GM21619 (cell line): ENCODE measurements at regions not wholly inside any gene's neighbourhood (a gene's known extent, or its start where the extent isn't known, plus 50 kb on each side); places are given as distances from the start of the nearest gene placed in this dataset.

Experiments
- ATAC-seq: cut with Tn5 transposase; IDR thresholded peaks from one replicate; pipeline ENCODE4 v1.9.1; 2021; ENCODE audit not compliant: unreplicated experiment

DNA sequence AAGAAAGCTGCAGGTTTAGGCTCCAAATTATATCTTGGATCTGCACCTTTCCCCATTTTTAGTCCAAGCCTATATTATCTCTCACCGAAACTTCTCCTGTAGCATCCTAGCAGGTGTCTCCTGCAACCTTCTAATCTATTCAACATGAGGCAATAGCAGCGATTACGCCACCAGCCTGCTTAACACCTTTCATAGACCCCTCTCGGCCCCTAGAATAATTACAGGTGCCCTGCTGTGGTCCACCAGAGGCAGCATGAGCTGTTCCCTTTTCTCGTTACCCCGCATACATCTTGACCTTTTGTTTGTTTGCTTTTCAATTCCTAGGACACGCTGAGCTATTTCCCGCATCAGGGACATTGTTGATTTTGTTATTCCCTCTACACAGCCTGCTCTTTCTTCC lies 361.9 kb downstream of the CYRIA start:
- ATAC-seq = no peak

DNA sequence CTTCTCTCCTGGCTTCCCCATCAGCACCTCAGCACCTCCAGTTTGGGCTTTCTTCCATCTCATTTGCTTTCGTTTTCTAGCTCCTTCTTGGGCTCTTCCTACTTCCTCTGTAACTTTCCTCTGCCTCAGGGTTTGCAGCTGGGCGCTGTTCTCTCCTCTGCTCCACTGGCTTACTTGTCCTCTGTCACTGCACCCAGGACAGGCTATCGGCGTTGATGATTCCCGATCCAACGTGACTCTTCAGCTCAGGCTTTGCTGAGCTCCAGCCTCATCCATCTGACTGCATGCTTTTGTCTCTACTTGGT lies 362.4 kb downstream of the CYRIA start:
- ATAC-seq = no peak

DNA sequence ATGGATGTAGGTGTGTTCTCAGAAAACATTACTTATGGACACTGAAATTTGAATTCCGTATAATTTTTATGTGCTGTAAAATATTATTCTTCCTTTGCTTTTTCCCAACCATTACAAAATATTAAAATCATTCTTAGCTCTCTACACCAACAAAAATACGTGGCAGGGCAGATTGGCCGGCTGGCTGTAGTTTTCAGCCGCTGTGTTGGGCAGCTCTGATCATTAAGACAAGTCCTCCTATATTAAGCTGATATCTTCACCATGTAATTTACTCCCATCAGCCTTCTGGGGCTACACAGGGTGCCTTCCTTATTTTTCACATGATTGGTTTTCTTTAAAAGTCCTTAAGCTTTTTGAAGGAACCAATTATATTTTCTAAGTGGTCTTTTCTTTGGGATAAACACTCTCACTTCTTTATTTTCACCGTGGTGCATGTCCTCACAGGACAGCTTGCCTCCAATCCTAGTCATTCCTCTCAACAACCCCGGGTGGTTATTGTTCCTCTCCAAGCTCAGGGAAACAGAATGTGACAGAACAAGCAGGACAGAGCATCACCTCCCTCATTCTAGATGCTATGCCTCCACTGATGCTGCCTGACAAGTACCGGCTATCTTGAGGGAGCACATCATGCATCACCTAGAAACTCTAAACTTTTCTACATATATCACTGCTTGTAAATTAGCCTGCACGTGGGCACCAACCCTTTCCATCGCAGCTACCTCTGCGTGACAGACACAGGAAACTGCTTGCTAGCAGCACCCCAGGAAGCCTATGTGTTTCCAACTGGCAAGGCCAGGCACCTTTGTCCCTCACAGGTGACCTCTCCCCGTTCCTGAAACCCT lies 362.3 kb downstream of the MYCN start:
- no peak for ATAC-seq

DNA sequence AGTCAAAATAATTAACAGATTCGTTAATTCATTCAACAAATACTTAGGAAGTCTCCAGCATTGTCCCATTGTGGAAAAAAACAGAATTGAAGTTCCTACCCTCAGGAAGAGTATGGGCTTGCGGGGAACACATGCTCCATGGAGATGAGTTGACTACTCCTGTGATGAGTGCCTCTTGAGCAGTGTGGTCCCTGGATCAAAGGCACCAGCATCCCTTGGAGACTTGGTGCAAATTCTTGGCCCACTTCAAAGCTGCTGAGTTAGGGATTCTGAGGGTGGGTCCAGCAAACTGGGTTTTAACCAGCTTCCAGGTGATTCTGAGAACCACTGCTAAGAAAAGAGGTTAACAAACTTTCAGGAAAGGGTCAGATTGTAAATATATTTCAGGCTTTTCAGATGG lies 361.6 kb downstream of the MYCN start:
- ATAC-seq = no peak

DNA sequence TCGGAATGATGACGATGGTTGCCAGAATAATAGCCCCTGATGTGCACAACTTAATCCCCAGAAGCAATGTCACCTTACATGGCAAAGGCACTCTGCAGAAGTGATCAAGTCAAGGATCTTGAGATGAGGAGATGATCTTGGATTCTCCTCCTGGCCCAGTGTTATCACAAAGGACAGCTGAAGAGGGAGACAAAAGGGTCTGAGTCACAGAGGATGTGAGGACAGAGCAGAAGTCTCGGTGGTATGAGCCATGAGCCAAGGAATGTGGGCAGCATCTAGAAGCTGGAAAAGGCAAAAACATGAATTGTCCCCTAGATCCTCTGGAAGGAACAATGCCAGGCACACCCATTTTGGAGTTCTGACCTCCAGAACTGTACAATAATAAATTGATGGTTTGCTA lies 358.5 kb downstream of the MYCN start:
- no peak for ATAC-seq

DNA sequence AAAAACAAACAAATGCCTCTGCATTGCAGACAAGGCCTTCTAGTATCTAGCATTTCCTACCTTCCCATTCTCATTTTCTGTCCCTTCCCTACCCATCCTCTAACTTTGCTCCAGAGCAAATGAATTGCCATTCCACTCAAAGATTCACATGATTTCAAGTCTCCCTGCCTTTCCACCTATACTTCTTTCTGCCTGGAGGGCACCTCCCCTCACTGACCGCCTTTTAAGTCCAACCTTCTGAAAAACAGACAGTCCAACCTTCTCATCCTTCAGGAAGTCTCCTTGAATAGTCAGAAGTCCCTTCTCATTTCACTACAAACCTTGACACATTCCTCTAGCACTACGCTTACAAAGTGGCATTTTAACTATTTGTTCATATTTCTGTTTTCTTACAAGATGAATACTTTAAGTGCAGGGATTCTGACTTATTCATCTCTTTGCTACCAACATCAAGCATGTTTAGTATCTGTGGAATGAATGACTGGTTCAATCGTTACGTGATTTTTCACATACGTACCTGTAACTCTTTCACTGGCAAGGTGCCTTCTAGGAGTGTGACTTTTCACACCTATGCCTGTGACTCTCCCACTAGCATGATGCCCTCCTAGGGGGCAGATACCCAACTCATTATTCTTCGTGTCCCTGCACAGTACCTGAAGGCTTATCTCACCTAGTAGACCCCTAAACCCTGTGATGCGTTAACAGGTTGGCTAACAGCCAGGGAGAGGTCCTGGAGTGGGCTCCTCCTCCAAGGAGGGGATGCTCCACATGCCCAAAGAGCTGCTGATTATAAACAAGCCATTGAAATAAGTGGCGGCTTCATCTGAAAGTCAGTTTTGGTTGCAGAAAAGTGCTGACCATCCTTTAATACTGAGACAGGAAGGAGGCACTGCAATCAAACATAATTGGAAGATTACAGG lies 356.2 kb downstream of the MYCN start:
- ATAC-seq = no peak

GRCh38 chr2:16296038-16296290 lies 355.6 kb downstream of the MYCN start:
- no peak for ATAC-seq

DNA sequence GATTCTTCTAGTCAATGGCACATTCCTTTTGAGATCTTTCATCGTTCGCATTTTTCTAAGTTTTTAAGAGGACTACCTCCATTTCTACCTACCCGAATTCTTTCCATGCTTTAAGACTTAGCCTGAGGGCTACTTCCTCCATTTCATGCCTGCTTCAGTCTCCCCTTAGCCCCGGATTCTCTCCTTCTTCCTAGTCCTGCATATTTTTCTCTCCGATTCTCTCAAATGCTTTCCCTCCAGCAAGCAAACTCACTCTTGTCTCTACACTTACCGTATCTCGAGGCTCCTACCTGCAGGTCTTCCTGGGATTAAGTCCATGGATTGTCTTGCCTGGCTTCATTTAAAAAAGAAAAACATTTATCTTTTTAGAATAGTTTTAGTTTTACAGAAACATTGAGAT lies 354.4 kb downstream of the MYCN start:
- ATAC-seq = no peak

DNA sequence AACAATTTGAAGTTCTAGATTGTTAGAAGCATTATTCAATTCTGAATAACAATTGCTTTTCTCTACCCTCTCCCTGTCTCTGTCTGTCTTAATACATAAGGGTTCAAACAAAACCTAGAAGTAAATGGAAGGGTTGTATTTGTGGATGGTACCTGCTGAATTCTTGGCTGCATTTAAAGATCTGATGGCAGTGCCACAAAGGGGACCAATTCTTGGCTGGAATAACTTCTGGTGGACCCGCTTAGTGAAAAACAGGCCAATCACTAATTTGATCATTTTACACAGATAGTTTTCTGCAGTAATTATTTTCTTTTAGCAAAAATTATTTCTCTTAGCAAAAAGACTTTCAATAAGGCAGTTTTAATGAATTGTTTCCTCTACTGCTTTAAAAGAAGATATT lies 353.5 kb downstream of the MYCN start:
- ATAC-seq = no peak

DNA sequence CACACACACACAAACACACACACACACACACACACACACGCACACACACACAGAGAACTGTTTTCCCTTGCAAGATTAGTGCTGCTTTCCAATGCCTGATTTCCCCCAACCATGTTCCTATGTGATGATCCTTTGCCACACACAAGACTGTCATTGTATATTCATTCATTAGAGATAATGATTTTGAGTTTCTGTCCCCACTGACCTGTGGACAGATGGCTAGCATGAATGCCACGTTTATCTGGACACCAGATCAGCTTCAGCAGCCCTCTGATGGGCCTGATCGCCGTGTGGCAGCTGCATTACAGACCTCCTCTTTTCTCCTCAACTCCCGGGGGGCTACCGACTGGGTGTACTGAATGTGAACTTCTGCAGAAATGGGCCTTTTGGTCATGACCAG lies 353.0 kb downstream of the MYCN start:
- ATAC-seq = no peak

GRCh38 chr2:16291731-16292550 lies 351.6 kb downstream of the MYCN start:
- ATAC-seq = no peak

GRCh38 chr2:16291226-16291625 lies 350.9 kb downstream of the MYCN start:
- ATAC-seq = no peak

DNA sequence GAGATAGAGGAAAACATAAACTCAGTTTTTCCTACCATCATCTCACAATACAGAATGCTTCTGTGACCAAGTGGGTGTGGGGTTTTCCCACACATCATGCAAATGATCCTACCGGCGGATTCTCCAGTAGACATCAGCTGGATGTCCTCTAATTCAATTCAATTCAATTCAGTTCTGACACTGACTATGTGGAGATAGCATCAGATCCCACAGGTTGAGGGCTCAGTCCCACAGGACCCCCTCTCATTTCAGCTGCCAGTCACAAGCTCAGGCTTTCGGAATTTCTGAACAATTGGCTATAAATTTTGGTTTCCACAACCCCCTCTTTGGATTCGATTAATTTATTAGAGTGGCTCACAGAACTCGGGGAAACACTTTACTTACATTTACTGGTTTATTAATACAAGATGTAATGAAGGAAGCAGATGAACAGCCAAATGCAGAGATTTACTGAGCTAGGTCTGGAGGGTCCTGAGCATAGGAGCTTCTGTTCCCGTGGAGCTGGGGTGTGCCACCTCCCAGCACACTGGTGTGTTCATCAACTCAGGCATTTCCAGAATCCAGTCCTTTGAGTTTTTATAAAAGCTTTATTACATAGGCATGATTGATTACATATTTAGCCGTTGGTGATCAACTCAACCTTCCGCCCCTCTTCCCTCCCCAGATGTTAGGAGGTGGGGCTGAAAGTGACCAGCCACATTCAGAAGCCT lies 350.1 kb downstream of the MYCN start:
- no peak for ATAC-seq

GRCh38 chr2:16288371-16289112 lies 348.2 kb downstream of the MYCN start:
- ATAC-seq = no peak

GRCh38 chr2:16287831-16288230 lies 347.5 kb downstream of the MYCN start:
- no peak for ATAC-seq

- ATAC-seq = no peak
Observed at GRCh38 chr2:16287281-16287680, 346.9 kb downstream of the MYCN start.

GRCh38 chr2:16285813-16286510 lies 345.6 kb downstream of the MYCN start:
- no peak for ATAC-seq

DNA sequence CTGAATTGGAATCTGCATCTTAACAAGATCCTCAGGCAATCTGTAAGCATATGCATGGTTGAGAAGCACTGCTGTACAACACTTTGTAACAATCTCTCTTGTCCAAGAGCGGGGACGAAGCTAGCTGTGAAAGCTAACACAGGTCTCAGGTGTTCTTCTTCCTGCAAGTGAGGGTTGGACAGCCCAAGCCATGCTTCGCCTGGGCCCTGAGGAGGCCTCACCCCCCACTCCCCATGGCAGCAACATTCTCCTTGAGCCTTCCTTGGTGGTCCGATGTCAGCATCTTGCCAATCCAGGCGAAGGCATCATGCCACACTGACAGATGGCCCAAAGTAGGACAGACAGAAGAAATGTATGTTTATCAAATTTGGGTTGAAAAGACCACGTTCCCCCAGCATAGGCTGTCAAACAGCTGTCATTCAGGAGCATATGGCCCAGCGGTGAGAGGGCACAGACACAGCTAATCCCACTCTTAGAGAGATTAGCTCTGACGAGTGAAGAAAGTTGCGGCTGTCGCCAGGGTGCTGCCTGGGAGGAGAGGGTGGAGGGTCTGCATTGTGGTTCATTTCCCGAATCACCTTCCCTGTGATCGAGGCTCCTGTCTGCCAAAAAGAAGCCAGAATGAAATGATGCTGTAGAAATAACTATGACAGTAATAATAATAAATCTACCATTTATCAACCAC lies 344.7 kb downstream of the MYCN start:
- no peak for ATAC-seq
